Activated CD8-positive, alpha-beta T cell treated with anti-CD3 and anti-CD28 coated beads for 36 hours (primary cell): ENCODE measurements at regions not wholly inside any gene's neighbourhood (a gene's known extent, or its start where the extent isn't known, plus 50 kb on each side); places are given as distances from the start of the nearest gene placed in this dataset.

Experiments used
- ATAC-seq: fragments of 200-7000 bp; cut with Tn5 transposase; one replicate; pipeline ENCODE4 v1.10.0; 2021; ENCODE audit warnings: mild to moderate bottlenecking, moderate library complexity
- CTCF ChIA-PET: fragments of 350-600 bp; sonication (Branson Sonifier 250); formaldehyde crosslinking; loops from one replicate; lab custom pipeline; 2021; ENCODE audit warnings: antibody characterized with exemption; lab: Charles Lee
- POLR2A ChIA-PET: fragments of 350-600 bp; sonication (Branson Sonifier 250); formaldehyde crosslinking; loops from one replicate; lab custom pipeline; 2021; ENCODE audit warnings: antibody characterized with exemption; lab: Charles Lee
- DNase-seq: peaks from one replicate; pipeline ENCODE4 v3.0.0-alpha.2; 2020
- H3K27ac Mint-ChIP-seq: one replicate; pipeline ENCODE4 v1.8.0; 2021; ENCODE audit warnings: mild to moderate bottlenecking, mixed read lengths
- H3K27me3 Mint-ChIP-seq: one replicate; pipeline ENCODE4 v1.8.0; 2021; ENCODE audit warnings: mixed read lengths
- H3K36me3 Mint-ChIP-seq: one replicate; pipeline ENCODE4 v1.8.0; 2021; ENCODE audit warnings: low read depth, mixed read lengths
- H3K4me1 Mint-ChIP-seq: one replicate; pipeline ENCODE4 v1.8.0; 2021; ENCODE audit warnings: low read depth, mixed read lengths
- H3K4me3 Mint-ChIP-seq: one replicate; pipeline ENCODE4 v1.8.0; 2021; ENCODE audit warnings: mild to moderate bottlenecking, moderate library complexity, mixed read lengths
- H3K9me3 Mint-ChIP-seq: one replicate; pipeline ENCODE4 v1.8.0; 2021; ENCODE audit warnings: mixed read lengths
- CTCF ChIP-seq: fragments of 200-600 bp; IDR thresholded peaks from one replicate; pipeline ENCODE4 v1.8.0; 2022; ENCODE audit warnings: antibody characterized with exemption, mild to moderate bottlenecking
- intact Hi-C: fragments of 100-400 bp; cut with micrococcal nuclease; formaldehyde crosslinking; loops from one replicate; pipeline ENCODE4 v1.10.0; 2022

GRCh38 chr3:112412494-112412893, 79.5 kb downstream of the CD200 start:
- intact Hi-C loops: no loop called here
- peaks cover 8% of the 10 kb centered on the region for H3K4me1 Mint-ChIP-seq

GRCh38 chr3:112413074-112413473, 80.1 kb downstream of the CD200 start:
- H3K27me3 Mint-ChIP-seq: no peaks in the 10 kb centered on the region
- H3K27ac Mint-ChIP-seq: no peak overlapping the region
- ATAC-seq (no peak), DNase-seq (no peak)
- no peaks in the 10 kb centered on the region for H3K9me3 Mint-ChIP-seq
- POLR2A ChIA-PET: no interaction called here
- no peak overlapping the region for H3K4me3 Mint-ChIP-seq
- no peaks in the 10 kb centered on the region for H3K36me3 Mint-ChIP-seq
- TF ChIP-seq CTCF: no peak
- CTCF ChIA-PET: interaction anchor here (1.8 kb wide), 1 partner anchor 24 kb away, joined by 3 read pairs; no protein-coding TSS in a partner anchor
- H3K4me1 Mint-ChIP-seq: peaks cover 3% of the 10 kb centered on the region
- intact Hi-C loops: no loop called here

More at GRCh38 chr3:112412494-112412893, 79.5 kb downstream of the CD200 start:
- H3K27me3 Mint-ChIP-seq: no peaks in the 10 kb centered on the region
- H3K9me3 Mint-ChIP-seq: no peaks in the 10 kb centered on the region
- no peak for TF ChIP-seq CTCF
- no peak for DNase-seq
- no peak for ATAC-seq
- no peak overlapping the region for H3K4me3 Mint-ChIP-seq
- POLR2A ChIA-PET: no interaction called here
- no peak overlapping the region for H3K27ac Mint-ChIP-seq
- CTCF ChIA-PET: interaction anchor here (1.8 kb wide), 1 partner anchor 25 kb away, joined by 3 read pairs; no protein-coding TSS in a partner anchor
- H3K36me3 Mint-ChIP-seq: no peaks in the 10 kb centered on the region

GRCh38 chr3:112413722-112414121, 80.8 kb downstream of the CD200 start:
- no peak overlapping the region for H3K4me3 Mint-ChIP-seq
- no peaks in the 10 kb centered on the region for H3K9me3 Mint-ChIP-seq
- ChIA-PET CTCF (interaction anchor here (1.8 kb wide), 1 partner anchor 24 kb away, joined by 3 read pairs; no protein-coding TSS in a partner anchor), POLR2A (no interaction called here)
- H3K36me3 Mint-ChIP-seq: no peaks in the 10 kb centered on the region
- no peak overlapping the region for H3K27ac Mint-ChIP-seq
- DNase-seq (no peak), ATAC-seq (no peak)
- intact Hi-C loops: no loop called here
- peaks cover 3% of the 10 kb centered on the region for H3K4me1 Mint-ChIP-seq
- H3K27me3 Mint-ChIP-seq: no peaks in the 10 kb centered on the region
- no peak for TF ChIP-seq CTCF
